Adrenal gland (tissue), 9 donors: ENCODE measurements at regions not wholly inside any gene's neighbourhood (a gene's known extent, or its start where the extent isn't known, plus 50 kb on each side); places are given as distances from the start of the nearest gene placed in this dataset.

Experiments
- DNase-seq, 7 donors: peaks; one replicate each; pipeline ENCODE4 v3.0.0-alpha.2; 2019 to 2020
- H3K27ac ChIP-seq, 5 donors: fragments of 200-600 bp; sonication (generic) in 4 of 5; 1 replicate in 3 of 5; 2 replicates in 2 of 5; pipeline versions ENCODE4 v1.5.1 to v1.8.0; 2016 to 2020; ENCODE audit warnings: mild to moderate bottlenecking in 1 of 5
- H3K27me3 ChIP-seq: fragments of 200-600 bp; 2 replicates; pipeline ENCODE4 v1.8.0; 2021
- H3K36me3 ChIP-seq, 2 donors: fragments of 200-600 bp; replicated peaks in 1 of 2; 1 replicate in 1 of 2; 2 replicates in 1 of 2; pipeline versions ENCODE4 v1.5.1 to v1.8.0; 2018 to 2022
- H3K4me1 ChIP-seq, 2 donors: fragments of 200-600 bp; replicated peaks in 1 of 2; 1 replicate in 1 of 2; 2 replicates in 1 of 2; pipeline versions ENCODE4 v1.5.1 to v1.8.0; 2018 to 2021
- H3K4me3 ChIP-seq, 4 donors: fragments of 200-600 bp; sonication (generic) in 3 of 4; one replicate each; pipeline ENCODE4 v1.5.1; 2016 to 2018
- H3K9me3 ChIP-seq, 3 donors: fragments of 200-600 bp; sonication (generic) in 1 of 3; replicated peaks in 1 of 3; 1 replicate in 2 of 3; 2 replicates in 1 of 3; pipeline versions ENCODE4 v1.5.1 to v1.8.0; 2016 to 2021
- POLR2A ChIP-seq, 2 donors: fragments of 450-650 bp; IDR thresholded peaks; one replicate each; pipeline ENCODE4 v1.6.1; 2017; ENCODE audit warnings: antibody characterized with exemption in 2 of 2, mild to moderate bottlenecking in 2 of 2, moderate library complexity in 1 of 2
- WGBS, 4 donors: extraction: QIAGEN DNeasy Blood & Tissue Kit in 2 of 4; methylation state at CpG; one replicate each; pipeline versions ENCODE4 v1.1.5 to v1.1.7; 2013 to 2017; 5-methylcytosine and 5-hydroxymethylcytosine counted together
- intact Hi-C, 2 donors: fragments of 100-400 bp; cut with DNase I; formaldehyde crosslinking; loops; one replicate each; pipeline versions ENCODE4 v1.14.1 to v1.15.0; 2022 to 2023
- TF ChIP-seq, protein P1 (sequence below), 6 experiments: fragments of 450-650 bp in 4 of 6; fragments of 200-600 bp in 2 of 6; sonication (generic) in 1 of 6; IDR thresholded peaks; 1 replicate in 5 of 6; 2 replicates in 1 of 6; pipeline versions ENCODE4 v1.5.1 to v1.8.0; 2016 to 2021; ENCODE audit warnings: antibody characterized with exemption in 6 of 6, mild to moderate bottlenecking in 2 of 6, moderate library complexity in 1 of 6
- donor health status: healthy with polysubstance abuse.
- donor health status: Bipolar disorder and iron deficiency.
- donor health status: DM: yes; HTN: yes; CAD: no.
- donor health status: DM: no; HTN: no; CAD: no.
- donor health status: DM: no; HTN: no; CAD: no.

GRCh38 chr6:12478921-12479320 is 188.8 kb downstream of the EDN1 start:
- Histone ChIP-seq H3K4me3 (no peak overlapping the region), H3K27ac (no peak overlapping the region), H3K36me3 (no peaks in the 10 kb centered on the region), H3K9me3 (no peaks in the 10 kb centered on the region), H3K4me1 (peaks cover 18 to 36% of the 10 kb centered on the region in 2 donors), H3K27me3 (no peaks in the 10 kb centered on the region)
- DNase-seq, result no peak
- intact Hi-C loops, result no loop called here
- TF ChIP-seq POLR2A (IDR thresholded peaks at IDR 0.05), result no peak
- TF ChIP-seq, protein P1, sequence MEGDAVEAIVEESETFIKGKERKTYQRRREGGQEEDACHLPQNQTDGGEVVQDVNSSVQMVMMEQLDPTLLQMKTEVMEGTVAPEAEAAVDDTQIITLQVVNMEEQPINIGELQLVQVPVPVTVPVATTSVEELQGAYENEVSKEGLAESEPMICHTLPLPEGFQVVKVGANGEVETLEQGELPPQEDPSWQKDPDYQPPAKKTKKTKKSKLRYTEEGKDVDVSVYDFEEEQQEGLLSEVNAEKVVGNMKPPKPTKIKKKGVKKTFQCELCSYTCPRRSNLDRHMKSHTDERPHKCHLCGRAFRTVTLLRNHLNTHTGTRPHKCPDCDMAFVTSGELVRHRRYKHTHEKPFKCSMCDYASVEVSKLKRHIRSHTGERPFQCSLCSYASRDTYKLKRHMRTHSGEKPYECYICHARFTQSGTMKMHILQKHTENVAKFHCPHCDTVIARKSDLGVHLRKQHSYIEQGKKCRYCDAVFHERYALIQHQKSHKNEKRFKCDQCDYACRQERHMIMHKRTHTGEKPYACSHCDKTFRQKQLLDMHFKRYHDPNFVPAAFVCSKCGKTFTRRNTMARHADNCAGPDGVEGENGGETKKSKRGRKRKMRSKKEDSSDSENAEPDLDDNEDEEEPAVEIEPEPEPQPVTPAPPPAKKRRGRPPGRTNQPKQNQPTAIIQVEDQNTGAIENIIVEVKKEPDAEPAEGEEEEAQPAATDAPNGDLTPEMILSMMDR (IDR thresholded peaks at IDR 0.05), result no peak
- WGBS, 4 donors, result 80 to 91% (median 83%) methylated on average over 3 of the region's 3 CpGs

GRCh38 chr6:12479451-12479850 is 189.3 kb downstream of the EDN1 start:
- no peak for TF ChIP-seq POLR2A (IDR thresholded peaks at IDR 0.05)
- TF ChIP-seq, protein P1 (IDR thresholded peaks at IDR 0.05), result no peak
- Histone ChIP-seq H3K27ac (no peak overlapping the region), H3K36me3 (no peaks in the 10 kb centered on the region), H3K27me3 (no peaks in the 10 kb centered on the region), H3K4me3 (no peak overlapping the region), H3K4me1 (peaks cover 13 to 36% of the 10 kb centered on the region in 2 donors), H3K9me3 (no peaks in the 10 kb centered on the region)
- 95 to 100% (median 99%) methylated on average over 2 of the region's 2 CpGs for WGBS, 4 donors
- intact Hi-C loops, result no loop called here
- no peak for DNase-seq

DNA sequence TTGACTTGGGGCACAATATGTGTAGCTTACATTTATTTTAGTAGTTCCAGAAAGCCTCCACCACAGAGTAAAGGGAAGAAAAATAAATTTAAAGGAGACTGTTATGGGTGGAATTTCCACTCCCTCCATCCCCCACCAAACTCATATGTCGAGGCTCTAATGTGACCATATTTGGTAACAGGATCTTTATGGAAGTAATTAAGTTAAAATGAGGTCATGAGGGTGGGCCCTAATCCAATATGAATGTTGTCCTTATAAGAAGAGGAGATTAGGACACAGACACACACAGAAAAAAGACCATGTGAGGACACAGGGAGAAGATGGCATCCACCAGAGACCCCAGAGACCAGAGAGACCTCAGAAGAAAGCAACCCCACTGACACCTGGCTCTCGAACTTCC is 189.7 kb downstream of the EDN1 start:
- intact Hi-C loops, result no loop called here
- Histone ChIP-seq H3K27me3 (no peaks in the 10 kb centered on the region), H3K27ac (no peak overlapping the region), H3K4me3 (no peak overlapping the region), H3K36me3 (no peaks in the 10 kb centered on the region), H3K9me3 (no peaks in the 10 kb centered on the region), H3K4me1 (peaks cover 12 to 36% of the 10 kb centered on the region in 2 donors)
- DNase-seq, result no peak
- TF ChIP-seq, protein P1 (IDR thresholded peaks at IDR 0.05), result no peak
- WGBS, 4 donors, result 85 to 92% (median 90%) methylated on average over 2 of the region's 2 CpGs

DNA sequence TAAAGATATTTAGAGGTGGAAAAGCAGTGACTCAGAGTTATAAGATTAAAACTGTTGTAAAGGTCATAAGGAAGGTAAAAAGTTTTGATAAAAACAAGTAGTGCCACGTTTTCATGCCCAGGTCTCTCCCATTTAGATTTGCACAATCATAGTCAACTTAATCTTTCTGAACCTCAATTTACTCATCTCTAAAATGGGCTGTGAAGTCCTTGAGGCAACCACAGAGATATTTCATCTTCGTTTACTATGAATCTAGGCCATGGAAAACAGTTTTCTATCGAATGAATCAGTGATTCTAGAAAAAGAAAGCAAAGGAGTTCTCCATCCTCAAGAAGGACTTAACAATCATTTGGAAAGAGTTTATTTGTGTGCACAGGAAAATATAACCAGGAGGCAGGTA is 190.2 kb downstream of the EDN1 start:
- Histone ChIP-seq H3K36me3 (no peaks in the 10 kb centered on the region), H3K4me3 (no peak overlapping the region), H3K4me1 (peaks cover 9 to 31% of the 10 kb centered on the region in 2 donors), H3K9me3 (no peaks in the 10 kb centered on the region), H3K27ac (no peak overlapping the region), H3K27me3 (no peaks in the 10 kb centered on the region)
- no peak for DNase-seq
- TF ChIP-seq, protein P1 (IDR thresholded peaks at IDR 0.05), result no peak
- no peak for TF ChIP-seq POLR2A (IDR thresholded peaks at IDR 0.05)
- intact Hi-C loops, result no loop called here
- 70 to 75% (median 72%) methylated on average over 3 of the region's 3 CpGs for WGBS, 4 donors
